DOHH2 (cell line): ENCODE measurements at regions not wholly inside any gene's neighbourhood (a gene's known extent, or its start where the extent isn't known, plus 50 kb on each side); places are given as distances from the start of the nearest gene placed in this dataset.

Source experiments
- H3F3A ChIP-seq: fragments of 200-600 bp; sonication (generic), shearing (Covaris generic); 2 replicates; pipeline ENCODE4 v1.6.0; 2016; ENCODE audit warnings: antibody characterized with exemption, mild to moderate bottlenecking; ENCODE audit not compliant: control insufficient read depth, insufficient read depth
- H3K27ac ChIP-seq: fragments of 200-600 bp; sonication (generic); 2 replicates; pipeline ENCODE4 v1.5.1; 2014; ENCODE audit warnings: low read depth, mild to moderate bottlenecking, low read length, moderate library complexity
- H3K27me3 ChIP-seq: fragments of 200-600 bp; sonication (generic); 2 replicates; pipeline ENCODE4 v1.6.1; 2014; ENCODE audit warnings: mild to moderate bottlenecking, low read length, mixed read lengths; ENCODE audit not compliant: control insufficient read depth
- H3K36me3 ChIP-seq: fragments of 200-600 bp; sonication (generic); 2 replicates; pipeline ENCODE4 v1.6.1; 2014; ENCODE audit warnings: mild to moderate bottlenecking, low read length, moderate library complexity, mixed read lengths; ENCODE audit not compliant: control insufficient read depth
- H3K4me1 ChIP-seq: fragments of 200-600 bp; sonication (generic); 2 replicates; pipeline ENCODE4 v1.6.1; 2014; ENCODE audit warnings: mild to moderate bottlenecking, low read length, mixed read lengths; ENCODE audit not compliant: control insufficient read depth
- H3K4me2 ChIP-seq: fragments of 200-600 bp; sonication (generic); 2 replicates; pipeline ENCODE4 v1.6.0; 2014; ENCODE audit warnings: mild to moderate bottlenecking, low read length, moderate library complexity
- H3K4me3 ChIP-seq: fragments of 200-600 bp; sonication (generic); 2 replicates; pipeline ENCODE4 v1.5.1; 2014; ENCODE audit warnings: mild to moderate bottlenecking, low read length, mixed read lengths
- H3K79me2 ChIP-seq: fragments of 200-600 bp; sonication (generic); 2 replicates; pipeline ENCODE4 v1.6.1; 2014; ENCODE audit warnings: mild to moderate bottlenecking, low read length, mixed read lengths; ENCODE audit not compliant: control insufficient read depth
- H3K9me2 ChIP-seq: fragments of 200-600 bp; sonication (generic); replicated peaks from 2 replicates; pipeline ENCODE4 v1.6.1; 2014; ENCODE audit warnings: mild to moderate bottlenecking, low read length, mixed read lengths; ENCODE audit not compliant: control insufficient read depth
- H3K9me3 ChIP-seq: fragments of 200-600 bp; sonication (generic); 2 replicates; pipeline ENCODE4 v1.6.1; 2014; ENCODE audit warnings: antibody characterized with exemption, low read length, mixed read lengths; ENCODE audit not compliant: control insufficient read depth, insufficient read depth
- H4K20me1 ChIP-seq: fragments of 200-600 bp; sonication (generic); 2 replicates; pipeline ENCODE4 v1.6.0; 2014; ENCODE audit warnings: low read depth, mild to moderate bottlenecking, antibody characterized with exemption, low read length, moderate library complexity; ENCODE audit not compliant: control insufficient read depth, insufficient read depth
- EZH2phosphoT487 ChIP-seq: fragments of 200-600 bp; sonication (generic); IDR thresholded peaks from 2 replicates; pipeline ENCODE4 v1.6.1; 2017; ENCODE audit warnings: borderline replicate concordance, mild to moderate bottlenecking, antibody characterized with exemption, low read length, moderate library complexity, mixed read lengths
- TF ChIP-seq, protein P1 (sequence below): fragments of 200-600 bp; sonication (generic); IDR thresholded peaks from one replicate; pipeline ENCODE4 v1.5.1; 2014; ENCODE audit warnings: antibody characterized with exemption, mild to moderate bottlenecking, low read depth, low read length; ENCODE audit not compliant: poor library complexity, severe bottlenecking

DNA sequence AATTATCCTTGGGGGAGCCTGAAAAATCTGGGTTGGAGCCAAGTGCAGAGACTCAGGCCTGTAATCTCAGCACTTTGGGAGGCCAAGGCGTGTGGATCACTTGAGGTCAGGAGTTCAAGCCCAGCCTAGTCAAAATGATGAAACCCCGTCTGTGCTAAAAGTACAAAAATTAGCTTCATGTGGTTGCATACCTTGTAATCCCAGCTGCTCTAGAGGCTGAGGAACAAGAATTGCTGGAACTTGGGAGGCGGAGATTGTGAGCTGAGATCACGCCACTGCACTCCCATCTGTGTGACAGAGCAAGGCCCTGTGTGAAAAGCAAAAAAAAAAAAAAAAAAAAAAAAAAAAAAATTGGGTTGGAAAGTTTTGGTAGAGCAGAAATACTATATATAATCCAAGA lies 1563.6 kb upstream of the PRMT6 start:
- no peaks in the 10 kb centered on the region for H4K20me1 ChIP-seq
- no peaks in the 10 kb centered on the region for H3K9me3 ChIP-seq
- H3K27ac ChIP-seq: no peak overlapping the region
- TF ChIP-seq, protein P1, sequence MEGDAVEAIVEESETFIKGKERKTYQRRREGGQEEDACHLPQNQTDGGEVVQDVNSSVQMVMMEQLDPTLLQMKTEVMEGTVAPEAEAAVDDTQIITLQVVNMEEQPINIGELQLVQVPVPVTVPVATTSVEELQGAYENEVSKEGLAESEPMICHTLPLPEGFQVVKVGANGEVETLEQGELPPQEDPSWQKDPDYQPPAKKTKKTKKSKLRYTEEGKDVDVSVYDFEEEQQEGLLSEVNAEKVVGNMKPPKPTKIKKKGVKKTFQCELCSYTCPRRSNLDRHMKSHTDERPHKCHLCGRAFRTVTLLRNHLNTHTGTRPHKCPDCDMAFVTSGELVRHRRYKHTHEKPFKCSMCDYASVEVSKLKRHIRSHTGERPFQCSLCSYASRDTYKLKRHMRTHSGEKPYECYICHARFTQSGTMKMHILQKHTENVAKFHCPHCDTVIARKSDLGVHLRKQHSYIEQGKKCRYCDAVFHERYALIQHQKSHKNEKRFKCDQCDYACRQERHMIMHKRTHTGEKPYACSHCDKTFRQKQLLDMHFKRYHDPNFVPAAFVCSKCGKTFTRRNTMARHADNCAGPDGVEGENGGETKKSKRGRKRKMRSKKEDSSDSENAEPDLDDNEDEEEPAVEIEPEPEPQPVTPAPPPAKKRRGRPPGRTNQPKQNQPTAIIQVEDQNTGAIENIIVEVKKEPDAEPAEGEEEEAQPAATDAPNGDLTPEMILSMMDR: no peak
- no peak for TF ChIP-seq EZH2phosphoT487
- H3K4me1 ChIP-seq: no peaks in the 10 kb centered on the region
- H3K36me3 ChIP-seq: no peaks in the 10 kb centered on the region
- H3K9me2 ChIP-seq: no peaks in the 10 kb centered on the region
- H3K4me3 ChIP-seq: no peak overlapping the region
- no peaks in the 10 kb centered on the region for H3K27me3 ChIP-seq
- no peaks in the 10 kb centered on the region for H3K79me2 ChIP-seq
- H3K4me2 ChIP-seq: no peak overlapping the region
- H3F3A ChIP-seq: no peaks in the 10 kb centered on the region

DNA sequence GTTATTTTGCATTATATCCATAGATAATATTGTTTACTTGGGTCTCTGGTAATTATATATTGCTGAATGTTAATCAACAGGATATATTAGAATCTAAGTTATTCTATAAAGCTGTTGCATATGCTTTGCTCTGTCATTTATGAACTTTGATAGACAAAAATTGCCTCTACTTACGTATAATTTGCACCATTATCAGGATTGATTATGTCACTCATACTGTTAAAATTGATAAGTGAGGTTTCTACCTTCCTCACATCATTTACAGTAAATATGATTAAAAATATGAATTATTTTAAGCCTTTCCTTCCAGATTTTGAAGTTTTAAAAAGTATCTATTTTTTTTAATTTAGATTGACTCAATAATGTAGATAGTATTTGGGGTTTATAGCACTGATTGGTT lies 1540.4 kb upstream of the PRMT6 start:
- H3K79me2 ChIP-seq: no peaks in the 10 kb centered on the region
- no peaks in the 10 kb centered on the region for H3K27me3 ChIP-seq
- TF ChIP-seq, protein P1: no peak
- TF ChIP-seq EZH2phosphoT487: no peak
- H3K9me3 ChIP-seq: no peaks in the 10 kb centered on the region
- H3K4me1 ChIP-seq: no peaks in the 10 kb centered on the region
- H3K27ac ChIP-seq: no peak overlapping the region
- no peaks in the 10 kb centered on the region for H3K36me3 ChIP-seq
- no peaks in the 10 kb centered on the region for H3K9me2 ChIP-seq
- no peak overlapping the region for H3K4me3 ChIP-seq
- H3K4me2 ChIP-seq: no peak overlapping the region
- H3F3A ChIP-seq: no peaks in the 10 kb centered on the region
- H4K20me1 ChIP-seq: no peaks in the 10 kb centered on the region

DNA sequence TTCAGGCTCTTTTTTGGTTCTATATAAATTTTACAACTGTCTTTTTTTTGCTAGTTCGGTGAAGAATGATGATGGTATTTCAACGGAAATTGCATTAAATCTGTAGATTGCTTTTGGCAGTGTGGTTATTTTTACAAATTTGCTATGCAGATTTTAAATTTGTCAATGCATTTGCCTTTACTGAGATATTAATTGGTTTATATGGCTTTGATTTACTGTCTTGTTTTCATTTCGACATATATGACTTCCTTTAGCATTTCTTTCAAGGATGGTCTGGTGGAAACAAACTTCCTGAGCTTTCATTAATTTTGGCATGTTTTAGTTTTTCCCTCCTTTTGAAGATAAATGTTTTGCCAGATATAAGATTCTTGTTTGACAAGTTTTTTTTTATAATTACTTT lies 1522.5 kb upstream of the PRMT6 start:
- Histone ChIP-seq H3K4me3 (no peak overlapping the region), H3F3A (no peaks in the 10 kb centered on the region), H3K9me2 (no peaks in the 10 kb centered on the region), H3K36me3 (no peaks in the 10 kb centered on the region), H4K20me1 (no peaks in the 10 kb centered on the region), H3K4me1 (no peaks in the 10 kb centered on the region), H3K4me2 (no peak overlapping the region), H3K27me3 (no peaks in the 10 kb centered on the region), H3K79me2 (no peaks in the 10 kb centered on the region), H3K27ac (no peak overlapping the region), H3K9me3 (no peaks in the 10 kb centered on the region)
- TF ChIP-seq EZH2phosphoT487: no peak
- TF ChIP-seq, protein P1: no peak

DNA sequence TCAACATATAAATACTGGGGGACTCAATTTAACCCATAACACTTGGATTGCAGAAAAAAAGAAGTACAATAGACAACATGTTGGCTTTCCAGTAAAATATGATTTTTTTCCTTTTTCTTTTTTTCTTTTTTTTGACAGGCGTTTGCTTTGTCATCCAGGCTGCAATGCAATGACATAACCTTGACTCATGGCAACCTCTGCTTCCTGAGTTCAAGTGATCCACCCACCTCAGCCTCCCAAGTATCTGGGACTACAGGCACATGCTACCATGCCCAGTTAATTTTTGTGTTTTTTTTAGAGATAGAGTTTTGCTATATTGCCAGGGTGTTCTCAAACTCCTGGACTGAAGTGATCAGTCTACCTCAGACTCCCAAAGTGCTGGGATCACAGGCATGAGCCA lies 1512.0 kb upstream of the PRMT6 start:
- no peak overlapping the region for H3K4me2 ChIP-seq
- no peak overlapping the region for H3K4me3 ChIP-seq
- H4K20me1 ChIP-seq: no peaks in the 10 kb centered on the region
- no peaks in the 10 kb centered on the region for H3K9me2 ChIP-seq
- H3K4me1 ChIP-seq: no peaks in the 10 kb centered on the region
- H3K9me3 ChIP-seq: no peaks in the 10 kb centered on the region
- H3F3A ChIP-seq: no peaks in the 10 kb centered on the region
- H3K27ac ChIP-seq: no peak overlapping the region
- H3K36me3 ChIP-seq: no peaks in the 10 kb centered on the region
- no peaks in the 10 kb centered on the region for H3K79me2 ChIP-seq
- no peaks in the 10 kb centered on the region for H3K27me3 ChIP-seq
- TF ChIP-seq, protein P1: no peak
